ENCODE measurements at regions not wholly inside any gene's neighbourhood (a gene's known extent, or its start where the extent isn't known, plus 50 kb on each side); places are given as distances from the start of the nearest gene placed in this dataset.

DNA sequence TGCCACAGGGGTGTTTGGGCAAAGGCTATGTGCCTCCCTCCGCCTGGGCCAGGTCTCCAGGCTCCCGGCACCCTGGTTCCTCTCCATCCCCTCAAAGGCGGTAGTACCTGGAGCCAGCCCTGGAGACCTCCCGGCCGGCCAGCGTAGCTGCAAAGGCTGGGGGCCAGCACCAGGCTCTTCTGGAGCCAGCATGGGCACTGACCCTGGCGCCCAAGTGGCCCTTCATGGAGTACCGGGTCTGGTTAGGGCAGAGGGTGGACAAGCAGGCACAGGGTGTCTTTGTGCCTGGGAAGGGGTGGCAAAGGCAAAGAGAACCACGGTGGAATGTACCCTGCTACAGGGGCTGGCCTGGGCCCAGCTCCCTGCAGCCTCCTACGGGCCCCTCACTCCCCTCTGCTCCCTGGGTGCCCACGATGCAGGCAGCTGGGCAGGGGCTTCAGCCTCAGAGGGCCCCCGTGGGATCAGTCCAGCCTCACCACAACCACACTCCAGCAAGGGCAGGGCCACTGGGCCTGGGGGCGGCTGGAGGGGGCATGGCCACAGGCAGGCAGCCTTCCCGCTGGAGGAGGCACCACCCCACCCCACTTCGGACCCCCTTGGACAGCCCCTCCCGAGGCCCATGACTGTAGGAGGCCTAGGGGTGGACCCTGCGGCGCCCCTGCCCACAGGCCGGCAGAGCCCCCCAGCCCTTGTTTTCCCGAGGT, 112.9 kb upstream of the NKX1-1 start:
- TF ChIP-seq, protein P1, sequence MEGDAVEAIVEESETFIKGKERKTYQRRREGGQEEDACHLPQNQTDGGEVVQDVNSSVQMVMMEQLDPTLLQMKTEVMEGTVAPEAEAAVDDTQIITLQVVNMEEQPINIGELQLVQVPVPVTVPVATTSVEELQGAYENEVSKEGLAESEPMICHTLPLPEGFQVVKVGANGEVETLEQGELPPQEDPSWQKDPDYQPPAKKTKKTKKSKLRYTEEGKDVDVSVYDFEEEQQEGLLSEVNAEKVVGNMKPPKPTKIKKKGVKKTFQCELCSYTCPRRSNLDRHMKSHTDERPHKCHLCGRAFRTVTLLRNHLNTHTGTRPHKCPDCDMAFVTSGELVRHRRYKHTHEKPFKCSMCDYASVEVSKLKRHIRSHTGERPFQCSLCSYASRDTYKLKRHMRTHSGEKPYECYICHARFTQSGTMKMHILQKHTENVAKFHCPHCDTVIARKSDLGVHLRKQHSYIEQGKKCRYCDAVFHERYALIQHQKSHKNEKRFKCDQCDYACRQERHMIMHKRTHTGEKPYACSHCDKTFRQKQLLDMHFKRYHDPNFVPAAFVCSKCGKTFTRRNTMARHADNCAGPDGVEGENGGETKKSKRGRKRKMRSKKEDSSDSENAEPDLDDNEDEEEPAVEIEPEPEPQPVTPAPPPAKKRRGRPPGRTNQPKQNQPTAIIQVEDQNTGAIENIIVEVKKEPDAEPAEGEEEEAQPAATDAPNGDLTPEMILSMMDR (IDR thresholded peaks at IDR 0.05; ENCODE audit: borderline replicate concordance, extremely low read depth, low read length, poor library complexity, severe bottlenecking) = no peak
- no peak for TF ChIP-seq EZH2 (IDR thresholded peaks at IDR 0.05; ENCODE audit: borderline replicate concordance, low read depth, low read length, severe bottlenecking)
